ENCODE measurements at regions not wholly inside any gene's neighbourhood (a gene's known extent, or its start where the extent isn't known, plus 50 kb on each side); places are given as distances from the start of the nearest gene placed in this dataset.

- no peaks in the 10 kb centered on the region for H3K9me3 Mint-ChIP-seq (ENCODE audit: low read depth, unreplicated experiment)
- H3K27me3 Mint-ChIP-seq (ENCODE audit: unreplicated experiment): no peaks in the 10 kb centered on the region
- peak; percentile 4 for DNase-seq
- BruUV-seq (replicated peaks): no TSS peak
- CTCF ChIA-PET: interaction anchor here (1.0 to 1.7 kb wide), 2 partner anchors 10 to 15 kb away, joined by 3 to 8 read pairs; no protein-coding TSS in a partner anchor
- intact Hi-C loops (cut with micrococcal nuclease; ENCODE audit: unreplicated experiment): no loop called here
- H3K4me3 Mint-ChIP-seq (ENCODE audit: low read depth, unreplicated experiment): no peak overlapping the region
- no peak overlapping the region for H3K27ac Mint-ChIP-seq (ENCODE audit: unreplicated experiment)
- no peak for TF ChIP-seq CTCF (IDR thresholded peaks at IDR 0.05; ENCODE audit: unreplicated experiment)
- H3K36me3 Mint-ChIP-seq (ENCODE audit: insufficient read depth, unreplicated experiment): no peaks in the 10 kb centered on the region
- no peaks in the 10 kb centered on the region for H3K4me1 Mint-ChIP-seq (ENCODE audit: low read depth, unreplicated experiment)
Observed at GRCh38 chr3:29137601-29138000, 143.3 kb upstream of the RBMS3 start.

GRCh38 chr3:29138171-29138570 lies 142.7 kb upstream of the RBMS3 start:
- Mint-ChIP-seq H3K27ac (ENCODE audit: unreplicated experiment) (no peak overlapping the region), H3K4me1 (ENCODE audit: low read depth, unreplicated experiment) (no peaks in the 10 kb centered on the region), H3K9me3 (ENCODE audit: low read depth, unreplicated experiment) (no peaks in the 10 kb centered on the region), H3K27me3 (ENCODE audit: unreplicated experiment) (no peaks in the 10 kb centered on the region), H3K4me3 (ENCODE audit: low read depth, unreplicated experiment) (no peak overlapping the region), H3K36me3 (ENCODE audit: insufficient read depth, unreplicated experiment) (no peaks in the 10 kb centered on the region)
- BruUV-seq (replicated peaks): no TSS peak
- TF ChIP-seq CTCF (IDR thresholded peaks at IDR 0.05; ENCODE audit: unreplicated experiment): no peak
- no peak for DNase-seq
- CTCF ChIA-PET: interaction anchor here (1.0 to 1.7 kb wide), 2 partner anchors 11 to 14 kb away, joined by 3 to 8 read pairs; no protein-coding TSS in a partner anchor
- intact Hi-C loops (cut with micrococcal nuclease; ENCODE audit: unreplicated experiment): no loop called here

- CTCF ChIA-PET: no interaction called here
- H3K9me3 Mint-ChIP-seq (ENCODE audit: low read depth, unreplicated experiment): no peaks in the 10 kb centered on the region
- H3K36me3 Mint-ChIP-seq (ENCODE audit: insufficient read depth, unreplicated experiment): no peaks in the 10 kb centered on the region
- no peaks in the 10 kb centered on the region for H3K27me3 Mint-ChIP-seq (ENCODE audit: unreplicated experiment)
- TF ChIP-seq CTCF (IDR thresholded peaks at IDR 0.05; ENCODE audit: unreplicated experiment): no peak
- DNase-seq: no peak
- no peaks in the 10 kb centered on the region for H3K4me1 Mint-ChIP-seq (ENCODE audit: low read depth, unreplicated experiment)
- intact Hi-C loops (cut with micrococcal nuclease; ENCODE audit: unreplicated experiment): no loop called here
- H3K27ac Mint-ChIP-seq (ENCODE audit: unreplicated experiment): no peak overlapping the region
- no peak overlapping the region for H3K4me3 Mint-ChIP-seq (ENCODE audit: low read depth, unreplicated experiment)
- BruUV-seq (replicated peaks): no TSS peak
Observed at GRCh38 chr3:29140666-29141065, 140.2 kb upstream of the RBMS3 start.

GRCh38 chr3:29141197-29141917 lies 139.5 kb upstream of the RBMS3 start:
- Mint-ChIP-seq H3K27me3 (ENCODE audit: unreplicated experiment) (no peaks in the 10 kb centered on the region), H3K36me3 (ENCODE audit: insufficient read depth, unreplicated experiment) (no peaks in the 10 kb centered on the region), H3K4me3 (ENCODE audit: low read depth, unreplicated experiment) (no peak overlapping the region), H3K4me1 (ENCODE audit: low read depth, unreplicated experiment) (no peaks in the 10 kb centered on the region), H3K9me3 (ENCODE audit: low read depth, unreplicated experiment) (no peaks in the 10 kb centered on the region), H3K27ac (ENCODE audit: unreplicated experiment) (no peak overlapping the region)
- BruUV-seq (replicated peaks): no TSS peak
- intact Hi-C loops (cut with micrococcal nuclease; ENCODE audit: unreplicated experiment): no loop called here
- no peak for TF ChIP-seq CTCF (IDR thresholded peaks at IDR 0.05; ENCODE audit: unreplicated experiment)
- DNase-seq: no peak
- CTCF ChIA-PET: no interaction called here

Data from Calu3 (cell line).